SK-N-MC (cell line): ENCODE measurements at regions not wholly inside any gene's neighbourhood (a gene's known extent, or its start where the extent isn't known, plus 50 kb on each side); places are given as distances from the start of the nearest gene placed in this dataset.
"Not testable (repeated sequence)": the region's sequence is repeated elsewhere in the genome, so short reads cannot be mapped to it uniquely, and the experiment has no call there.

Experiments used
- EZH2 ChIP-seq: fragments of 200-600 bp; sonication (generic); IDR thresholded peaks from one replicate; pipeline ENCODE4 v1.6.1; 2017; ENCODE audit warnings: antibody characterized with exemption
- FOXP2 ChIP-seq: optimal IDR thresholded peaks from 2 replicates; pipeline ENCODE3; 2011; ENCODE audit warnings: mild to moderate bottlenecking, moderate library complexity; ENCODE audit not compliant: insufficient read depth; ENCODE audit errors: extremely low read length, control extremely low read depth
- POLR2AphosphoS5 ChIP-seq: IDR thresholded peaks from 2 replicates; pipeline ENCODE4 v1.6.1; 2012; ENCODE audit warnings: mild to moderate bottlenecking, low read depth, low read length, borderline replicate concordance

- TF ChIP-seq EZH2, POLR2AphosphoS5, FOXP2: not testable (repeated sequence)
These were observed 182.0 kb downstream of the PRKX start for GRCh38 chrX:3531435-3531834.
